ENCODE measurements at regions not wholly inside any gene's neighbourhood (a gene's known extent, or its start where the extent isn't known, plus 50 kb on each side); places are given as distances from the start of the nearest gene placed in this dataset.
"Not testable (repeated sequence)": the region's sequence is repeated elsewhere in the genome, so short reads cannot be mapped to it uniquely, and the experiment has no call there.

GRCh38 chr7:65719123-65719798, 153.6 kb upstream of the VKORC1L1 start:
- H3K4me1 ChIP-seq (ENCODE audit: control insufficient read depth in 1 of 2, insufficient read depth in 2 of 2, low read length in 2 of 2); H3K9me3 ChIP-seq (ENCODE audit: control insufficient read depth in 1 of 2, low read length in 2 of 2); H3K27ac ChIP-seq (ENCODE audit: low read length); H3K36me3 ChIP-seq (ENCODE audit: control insufficient read depth in 1 of 2, insufficient read depth in 2 of 2, low read length in 2 of 2); H3K4me3 ChIP-seq (ENCODE audit: low read depth in 1 of 2, low read length in 2 of 2); H3K27me3 ChIP-seq (ENCODE audit: low read depth, low read length): not testable (repeated sequence)

GRCh38 chr7:65722361-65722792, 150.5 kb upstream of the VKORC1L1 start:
- Histone ChIP-seq H3K9me3 (ENCODE audit: control insufficient read depth in 1 of 2, low read length in 2 of 2) (no peaks in the 10 kb centered on the region), H3K27me3 (ENCODE audit: low read depth, low read length) (no peaks in the 10 kb centered on the region), H3K4me1 (ENCODE audit: control insufficient read depth in 1 of 2, insufficient read depth in 2 of 2, low read length in 2 of 2) (no peaks in the 10 kb centered on the region), H3K36me3 (ENCODE audit: control insufficient read depth in 1 of 2, insufficient read depth in 2 of 2, low read length in 2 of 2) (peaks cover 7 to 15% of the 10 kb centered on the region in 2 donors), H3K4me3 (ENCODE audit: low read depth in 1 of 2, low read length in 2 of 2) (no peak overlapping the region), H3K27ac (ENCODE audit: low read length) (no peak overlapping the region)

- not testable (repeated sequence) for H3K9me3 ChIP-seq (ENCODE audit: control insufficient read depth in 1 of 2, low read length in 2 of 2); H3K27ac ChIP-seq (ENCODE audit: low read length); H3K27me3 ChIP-seq (ENCODE audit: low read depth, low read length); H3K4me1 ChIP-seq (ENCODE audit: control insufficient read depth in 1 of 2, insufficient read depth in 2 of 2, low read length in 2 of 2); H3K4me3 ChIP-seq (ENCODE audit: low read depth in 1 of 2, low read length in 2 of 2)
- H3K36me3 ChIP-seq (ENCODE audit: control insufficient read depth in 1 of 2, insufficient read depth in 2 of 2, low read length in 2 of 2): peaks cover 7 to 15% of the 10 kb centered on the region in 2 donors
Measured at GRCh38 chr7:65727182-65727581, 145.7 kb upstream of the VKORC1L1 start.

- H3K4me1 ChIP-seq (ENCODE audit: control insufficient read depth in 1 of 2, insufficient read depth in 2 of 2, low read length in 2 of 2): no peaks in the 10 kb centered on the region
- peaks cover 7 to 10% of the 10 kb centered on the region in 2 donors for H3K36me3 ChIP-seq (ENCODE audit: control insufficient read depth in 1 of 2, insufficient read depth in 2 of 2, low read length in 2 of 2)
- H3K9me3 ChIP-seq (ENCODE audit: control insufficient read depth in 1 of 2, low read length in 2 of 2): no peaks in the 10 kb centered on the region
- no peaks in the 10 kb centered on the region for H3K27me3 ChIP-seq (ENCODE audit: low read depth, low read length)
- peak overlapping the region; percentile 48 to 61 for H3K4me3 ChIP-seq (ENCODE audit: low read depth in 1 of 2, low read length in 2 of 2)
- no peak overlapping the region for H3K27ac ChIP-seq (ENCODE audit: low read length)
Measured at GRCh38 chr7:65731129-65731528, 141.7 kb upstream of the VKORC1L1 start.

GRCh38 chr7:65731562-65732035, 141.3 kb upstream of the VKORC1L1 start:
- no peak overlapping the region for H3K27ac ChIP-seq (ENCODE audit: low read length)
- peak overlapping the region; percentile 48 to 61 for H3K4me3 ChIP-seq (ENCODE audit: low read depth in 1 of 2, low read length in 2 of 2)
- H3K36me3 ChIP-seq (ENCODE audit: control insufficient read depth in 1 of 2, insufficient read depth in 2 of 2, low read length in 2 of 2): peaks cover 4 to 5% of the 10 kb centered on the region in 2 donors
- H3K27me3 ChIP-seq (ENCODE audit: low read depth, low read length): no peaks in the 10 kb centered on the region
- H3K4me1 ChIP-seq (ENCODE audit: control insufficient read depth in 1 of 2, insufficient read depth in 2 of 2, low read length in 2 of 2): no peaks in the 10 kb centered on the region
- no peaks in the 10 kb centered on the region for H3K9me3 ChIP-seq (ENCODE audit: control insufficient read depth in 1 of 2, low read length in 2 of 2)

- Histone ChIP-seq H3K4me3 (ENCODE audit: low read depth in 1 of 2, low read length in 2 of 2) (no peak overlapping the region), H3K36me3 (ENCODE audit: control insufficient read depth in 1 of 2, insufficient read depth in 2 of 2, low read length in 2 of 2) (peaks cover 0 to 8% of the 10 kb centered on the region in 2 donors), H3K9me3 (ENCODE audit: control insufficient read depth in 1 of 2, low read length in 2 of 2) (no peaks in the 10 kb centered on the region), H3K4me1 (ENCODE audit: control insufficient read depth in 1 of 2, insufficient read depth in 2 of 2, low read length in 2 of 2) (peaks cover 0 to 4% of the 10 kb centered on the region in 2 donors), H3K27me3 (ENCODE audit: low read depth, low read length) (no peaks in the 10 kb centered on the region), H3K27ac (ENCODE audit: low read length) (no peak overlapping the region)
Measured at GRCh38 chr7:65744406-65744805, 128.5 kb upstream of the VKORC1L1 start.

GRCh38 chr7:65746398-65746669, 126.5 kb upstream of the VKORC1L1 start:
- no peaks in the 10 kb centered on the region for H3K27me3 ChIP-seq (ENCODE audit: low read depth, low read length)
- peaks cover 0 to 13% of the 10 kb centered on the region in 2 donors for H3K4me1 ChIP-seq (ENCODE audit: control insufficient read depth in 1 of 2, insufficient read depth in 2 of 2, low read length in 2 of 2)
- H3K9me3 ChIP-seq (ENCODE audit: control insufficient read depth in 1 of 2, low read length in 2 of 2): no peaks in the 10 kb centered on the region
- peak overlapping the region; percentile 16 for H3K27ac ChIP-seq (ENCODE audit: low read length)
- H3K36me3 ChIP-seq (ENCODE audit: control insufficient read depth in 1 of 2, insufficient read depth in 2 of 2, low read length in 2 of 2): no peaks in the 10 kb centered on the region
- H3K4me3 ChIP-seq (ENCODE audit: low read depth in 1 of 2, low read length in 2 of 2): no peak overlapping the region

GRCh38 chr7:65749039-65749438, 123.8 kb upstream of the VKORC1L1 start:
- H3K4me1 ChIP-seq (ENCODE audit: control insufficient read depth in 1 of 2, insufficient read depth in 2 of 2, low read length in 2 of 2): peaks cover 0 to 19% of the 10 kb centered on the region in 2 donors
- no peaks in the 10 kb centered on the region for H3K27me3 ChIP-seq (ENCODE audit: low read depth, low read length)
- no peak overlapping the region for H3K27ac ChIP-seq (ENCODE audit: low read length)

GRCh38 chr7:65749518-65749917, 123.4 kb upstream of the VKORC1L1 start:
- no peak overlapping the region for H3K4me3 ChIP-seq (ENCODE audit: low read depth in 1 of 2, low read length in 2 of 2)
- H3K27me3 ChIP-seq (ENCODE audit: low read depth, low read length): no peaks in the 10 kb centered on the region
- peaks cover 0 to 19% of the 10 kb centered on the region in 2 donors for H3K4me1 ChIP-seq (ENCODE audit: control insufficient read depth in 1 of 2, insufficient read depth in 2 of 2, low read length in 2 of 2)
- H3K27ac ChIP-seq (ENCODE audit: low read length): peak overlapping the region; percentile 90
- no peaks in the 10 kb centered on the region for H3K36me3 ChIP-seq (ENCODE audit: control insufficient read depth in 1 of 2, insufficient read depth in 2 of 2, low read length in 2 of 2)
- H3K9me3 ChIP-seq (ENCODE audit: control insufficient read depth in 1 of 2, low read length in 2 of 2): no peaks in the 10 kb centered on the region

More at GRCh38 chr7:65749039-65749438, 123.8 kb upstream of the VKORC1L1 start:
- Histone ChIP-seq H3K36me3 (ENCODE audit: control insufficient read depth in 1 of 2, insufficient read depth in 2 of 2, low read length in 2 of 2) (no peaks in the 10 kb centered on the region), H3K4me3 (ENCODE audit: low read depth in 1 of 2, low read length in 2 of 2) (no peak overlapping the region), H3K9me3 (ENCODE audit: control insufficient read depth in 1 of 2, low read length in 2 of 2) (no peaks in the 10 kb centered on the region)

GRCh38 chr7:65750511-65751344, 122.1 kb upstream of the VKORC1L1 start:
- peak overlapping the region; percentile 93 to 99 for H3K4me3 ChIP-seq (ENCODE audit: low read depth in 1 of 2, low read length in 2 of 2)
- peaks cover 0 to 16% of the 10 kb centered on the region in 2 donors for H3K4me1 ChIP-seq (ENCODE audit: control insufficient read depth in 1 of 2, insufficient read depth in 2 of 2, low read length in 2 of 2)
- no peaks in the 10 kb centered on the region for H3K36me3 ChIP-seq (ENCODE audit: control insufficient read depth in 1 of 2, insufficient read depth in 2 of 2, low read length in 2 of 2)
- H3K27ac ChIP-seq (ENCODE audit: low read length): peak overlapping the region; percentile 91
- no peaks in the 10 kb centered on the region for H3K9me3 ChIP-seq (ENCODE audit: control insufficient read depth in 1 of 2, low read length in 2 of 2)
- no peaks in the 10 kb centered on the region for H3K27me3 ChIP-seq (ENCODE audit: low read depth, low read length)

- not testable (repeated sequence) for H3K27me3 ChIP-seq (ENCODE audit: low read depth, low read length); H3K36me3 ChIP-seq (ENCODE audit: control insufficient read depth in 1 of 2, insufficient read depth in 2 of 2, low read length in 2 of 2); H3K27ac ChIP-seq (ENCODE audit: low read length); H3K4me3 ChIP-seq (ENCODE audit: low read depth in 1 of 2, low read length in 2 of 2); H3K9me3 ChIP-seq (ENCODE audit: control insufficient read depth in 1 of 2, low read length in 2 of 2)
- peaks cover 0 to 16% of the 10 kb centered on the region in 2 donors for H3K4me1 ChIP-seq (ENCODE audit: control insufficient read depth in 1 of 2, insufficient read depth in 2 of 2, low read length in 2 of 2)
Measured at GRCh38 chr7:65754070-65754469, 118.8 kb upstream of the VKORC1L1 start.

All from muscle layer of duodenum (tissue), 2 donors.